Chondrocyte (in vitro differentiated cells): ENCODE measurements at regions not wholly inside any gene's neighbourhood (a gene's known extent, or its start where the extent isn't known, plus 50 kb on each side); places are given as distances from the start of the nearest gene placed in this dataset.

ENCODE experiments used
- DNase-seq: peaks from one replicate; pipeline ENCODE4 v3.0.0; 2021; ENCODE audit warnings: mixed read lengths, low spot score
- H3K27ac Mint-ChIP-seq: one replicate; pipeline ENCODE4 v1.8.0; 2021; ENCODE audit warnings: mild to moderate bottlenecking, moderate library complexity, mixed read lengths; ENCODE audit not compliant: unreplicated experiment
- H3K27me3 Mint-ChIP-seq: 2 replicates; pipeline ENCODE4 v1.8.0; 2021; ENCODE audit warnings: low read depth, mixed read lengths
- H3K36me3 Mint-ChIP-seq: 2 replicates; pipeline ENCODE4 v1.8.0; 2021; ENCODE audit warnings: low read depth, mixed read lengths
- H3K4me1 Mint-ChIP-seq: 2 replicates; pipeline ENCODE4 v1.8.0; 2021; ENCODE audit warnings: low read depth, mild to moderate bottlenecking, mixed read lengths
- H3K4me3 Mint-ChIP-seq: one replicate; pipeline ENCODE4 v1.8.0; 2021; ENCODE audit warnings: mild to moderate bottlenecking, moderate library complexity, mixed read lengths; ENCODE audit not compliant: unreplicated experiment
- H3K9me3 Mint-ChIP-seq: 2 replicates; pipeline ENCODE4 v1.8.0; 2021; ENCODE audit warnings: low read depth, mixed read lengths
- CTCF ChIP-seq: fragments of 200-600 bp; sonication (generic); IDR thresholded peaks from 2 replicates; pipeline ENCODE4 v1.5.0; 2021; ENCODE audit warnings: antibody characterized with exemption, mild to moderate bottlenecking, moderate library complexity

DNA sequence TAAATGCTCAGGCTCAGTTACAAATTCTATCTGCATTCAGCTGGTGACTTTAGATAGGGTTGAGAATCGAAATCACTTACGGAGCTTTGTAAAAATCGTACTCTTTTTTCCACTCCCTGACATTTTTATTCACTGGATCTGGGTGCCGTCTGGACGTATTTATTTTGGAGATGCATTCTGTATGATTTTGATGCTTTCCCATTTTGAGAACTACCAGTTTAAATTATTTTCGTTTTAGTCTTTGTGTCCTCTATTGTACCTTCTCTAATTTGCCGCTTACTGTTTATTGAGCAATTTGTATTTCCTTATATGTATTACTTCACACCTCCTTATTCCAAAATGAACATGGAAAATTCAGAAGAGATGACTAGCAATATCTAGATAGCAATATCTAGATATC, 96.2 kb downstream of the FASLG start:
- no peak for DNase-seq
- no peak overlapping the region for H3K27ac Mint-ChIP-seq
- H3K4me1 Mint-ChIP-seq, result no peaks in the 10 kb centered on the region
- no peaks in the 10 kb centered on the region for H3K36me3 Mint-ChIP-seq
- H3K4me3 Mint-ChIP-seq, result no peak overlapping the region
- TF ChIP-seq CTCF, result no peak
- no peaks in the 10 kb centered on the region for H3K9me3 Mint-ChIP-seq
- H3K27me3 Mint-ChIP-seq, result peaks cover 5% of the 10 kb centered on the region

GRCh38 chr1:172756024-172756423, 97.1 kb downstream of the FASLG start:
- Mint-ChIP-seq H3K27me3 (peaks cover 5% of the 10 kb centered on the region), H3K4me3 (no peak overlapping the region), H3K9me3 (no peaks in the 10 kb centered on the region), H3K4me1 (peaks cover 1% of the 10 kb centered on the region), H3K36me3 (peaks cover 1% of the 10 kb centered on the region), H3K27ac (no peak overlapping the region)
- TF ChIP-seq CTCF, result no peak
- DNase-seq, result no peak

GRCh38 chr1:172758259-172758658, 99.4 kb downstream of the FASLG start:
- Mint-ChIP-seq H3K4me3 (no peak overlapping the region), H3K27ac (no peak overlapping the region), H3K9me3 (no peaks in the 10 kb centered on the region)

GRCh38 chr1:172760121-172760520, 101.2 kb downstream of the FASLG start:
- Mint-ChIP-seq H3K4me3 (no peak overlapping the region), H3K9me3 (no peaks in the 10 kb centered on the region), H3K27ac (no peak overlapping the region), H3K36me3 (peaks cover 1% of the 10 kb centered on the region), H3K27me3 (peaks cover 5% of the 10 kb centered on the region), H3K4me1 (peaks cover 13% of the 10 kb centered on the region)
- TF ChIP-seq CTCF, result no peak
- no peak for DNase-seq

More at GRCh38 chr1:172758259-172758658, 99.4 kb downstream of the FASLG start:
- TF ChIP-seq CTCF, result no peak
- peaks cover 5% of the 10 kb centered on the region for H3K27me3 Mint-ChIP-seq
- peaks cover 13% of the 10 kb centered on the region for H3K4me1 Mint-ChIP-seq
- H3K36me3 Mint-ChIP-seq, result peaks cover 1% of the 10 kb centered on the region
- DNase-seq, result no peak

GRCh38 chr1:172761581-172762486, 102.9 kb downstream of the FASLG start:
- peak overlapping the region; percentile 28 for H3K27ac Mint-ChIP-seq
- H3K4me1 Mint-ChIP-seq, result peaks cover 13% of the 10 kb centered on the region
- no peaks in the 10 kb centered on the region for H3K9me3 Mint-ChIP-seq
- no peak for TF ChIP-seq CTCF
- peaks cover 2% of the 10 kb centered on the region for H3K27me3 Mint-ChIP-seq
- DNase-seq, result no peak
- peaks cover 1% of the 10 kb centered on the region for H3K36me3 Mint-ChIP-seq
- H3K4me3 Mint-ChIP-seq, result no peak overlapping the region
